ENCODE measurements at regions not wholly inside any gene's neighbourhood (a gene's known extent, or its start where the extent isn't known, plus 50 kb on each side); places are given as distances from the start of the nearest gene placed in this dataset.
"Not testable (repeated sequence)": the region's sequence is repeated elsewhere in the genome, so short reads cannot be mapped to it uniquely, and the experiment has no call there.

GRCh38 chr6:5832668-5833067, 174.1 kb downstream of the NRN1 start:
- FAIRE-seq (no peak), DNase-seq (ENCODE audit: low read depth) (no peak)
- no peaks in the 10 kb centered on the region for H3K27me3 ChIP-seq (ENCODE audit: control insufficient read depth, insufficient read depth, low read length)
- no peak overlapping the region for H3K4me3 ChIP-seq (ENCODE audit: low read depth, low read length)
- no peaks in the 10 kb centered on the region for H3K36me3 ChIP-seq (ENCODE audit: control insufficient read depth, insufficient read depth, low read length)
- TF ChIP-seq CTCF (IDR thresholded peaks at IDR 0.05; ENCODE audit: insufficient read depth, low read length, severe bottlenecking) = no peak

GRCh38 chr6:5831219-5831862, 175.4 kb downstream of the NRN1 start:
- peak; percentile 70 for FAIRE-seq
- not testable (repeated sequence) for H3K27me3 ChIP-seq (ENCODE audit: control insufficient read depth, insufficient read depth, low read length); H3K4me3 ChIP-seq (ENCODE audit: low read depth, low read length); DNase-seq (ENCODE audit: low read depth); H3K36me3 ChIP-seq (ENCODE audit: control insufficient read depth, insufficient read depth, low read length)

- no peak for DNase-seq (ENCODE audit: low read depth)
- Histone ChIP-seq H3K4me3 (ENCODE audit: low read depth, low read length) (no peak overlapping the region), H3K27me3 (ENCODE audit: control insufficient read depth, insufficient read depth, low read length) (no peaks in the 10 kb centered on the region), H3K36me3 (ENCODE audit: control insufficient read depth, insufficient read depth, low read length) (no peaks in the 10 kb centered on the region)
- no peak for FAIRE-seq
- TF ChIP-seq CTCF (IDR thresholded peaks at IDR 0.05; ENCODE audit: insufficient read depth, low read length, severe bottlenecking) = no peak
Measured at GRCh38 chr6:5828296-5828695, 178.4 kb downstream of the NRN1 start.

- H3K27me3 ChIP-seq (ENCODE audit: control insufficient read depth, insufficient read depth, low read length) = no peaks in the 10 kb centered on the region
- no peak for TF ChIP-seq CTCF (IDR thresholded peaks at IDR 0.05; ENCODE audit: insufficient read depth, low read length, severe bottlenecking)
- DNase-seq (ENCODE audit: low read depth) (no peak), FAIRE-seq (no peak)
- no peaks in the 10 kb centered on the region for H3K36me3 ChIP-seq (ENCODE audit: control insufficient read depth, insufficient read depth, low read length)
- H3K4me3 ChIP-seq (ENCODE audit: low read depth, low read length) = no peak overlapping the region
Measured at GRCh38 chr6:5827056-5827904, 179.4 kb downstream of the NRN1 start.

- not testable (repeated sequence) for H3K4me3 ChIP-seq (ENCODE audit: low read depth, low read length); H3K27me3 ChIP-seq (ENCODE audit: control insufficient read depth, insufficient read depth, low read length); FAIRE-seq; DNase-seq (ENCODE audit: low read depth); H3K36me3 ChIP-seq (ENCODE audit: control insufficient read depth, insufficient read depth, low read length)
Measured at GRCh38 chr6:5824382-5824983, 182.2 kb downstream of the NRN1 start.
